Testis (tissue), 2 donors: ENCODE measurements at regions not wholly inside any gene's neighbourhood (a gene's known extent, or its start where the extent isn't known, plus 50 kb on each side); places are given as distances from the start of the nearest gene placed in this dataset.

Experiments used
- DNase-seq: peaks from one replicate; pipeline ENCODE4 v3.0.0-alpha.2; 2019
- H3K27ac ChIP-seq, 2 donors: fragments of 200-600 bp; sonication (generic); one replicate each; pipeline ENCODE4 v1.5.1; 2019
- H3K27me3 ChIP-seq: fragments of 200-600 bp; sonication (generic); one replicate; pipeline ENCODE4 v1.5.1; 2019
- H3K36me3 ChIP-seq: fragments of 200-600 bp; sonication (generic); one replicate; pipeline ENCODE4 v1.5.1; 2017; ENCODE audit warnings: low read depth; ENCODE audit errors: missing control alignments
- H3K4me1 ChIP-seq: fragments of 200-600 bp; sonication (generic); one replicate; pipeline ENCODE4 v1.5.1; 2019
- H3K4me3 ChIP-seq, 2 donors: fragments of 200-600 bp; sonication (generic); one replicate each; pipeline ENCODE4 v1.5.1; 2017 to 2019
- H3K9me3 ChIP-seq: fragments of 200-600 bp; sonication (generic); one replicate; pipeline ENCODE4 v1.5.1; 2017
- CTCF ChIP-seq, 3 experiments: fragments of 450-650 bp in 2 of 3; fragments of 200-600 bp in 1 of 3; sonication (generic) in 1 of 3; IDR thresholded peaks; one replicate each; pipeline ENCODE4 v1.5.1; 2016 to 2019; ENCODE audit warnings: antibody characterized with exemption in 3 of 3, mild to moderate bottlenecking in 2 of 3, moderate library complexity in 1 of 3
- POLR2A ChIP-seq: fragments of 450-650 bp; IDR thresholded peaks from one replicate; pipeline ENCODE4 v1.6.1; 2017; ENCODE audit warnings: antibody characterized with exemption, mild to moderate bottlenecking, moderate library complexity
- WGBS, 2 donors: methylation state at CpG; one replicate each; pipeline ENCODE4 v1.1.5; 2018; 5-methylcytosine and 5-hydroxymethylcytosine counted together
- intact Hi-C: fragments of 100-400 bp; cut with DNase I; formaldehyde crosslinking; loops from one replicate; pipeline ENCODE4 v1.15.1; 2023; ENCODE audit warnings: low total_unique reads

GRCh38 chr6:119677384-119677783, 327.8 kb upstream of the MAN1A1 start:
- no peak for DNase-seq
- TF ChIP-seq POLR2A (no peak), CTCF (IDR thresholded peaks at IDR 0.05) (no peak)
- Histone ChIP-seq H3K27ac (no peak overlapping the region), H3K36me3 (no peaks in the 10 kb centered on the region), H3K4me3 (no peak overlapping the region), H3K9me3 (no peaks in the 10 kb centered on the region), H3K4me1 (no peaks in the 10 kb centered on the region), H3K27me3 (no peaks in the 10 kb centered on the region)
- intact Hi-C loops: no loop called here
- 45 to 61% methylated on average over 2 of the region's 2 CpGs for WGBS, 2 donors

GRCh38 chr6:119676961-119677360, 327.4 kb upstream of the MAN1A1 start:
- WGBS, 2 donors: 50 to 62% methylated on average over 4 of the region's 4 CpGs
- intact Hi-C loops: no loop called here
- H3K27ac ChIP-seq: no peak overlapping the region

GRCh38 chr6:119676230-119676629, 326.7 kb upstream of the MAN1A1 start:
- no peak for DNase-seq
- TF ChIP-seq POLR2A (no peak), CTCF (IDR thresholded peaks at IDR 0.05) (no peak)
- H3K9me3 ChIP-seq: no peaks in the 10 kb centered on the region
- no peak overlapping the region for H3K27ac ChIP-seq
- no peaks in the 10 kb centered on the region for H3K27me3 ChIP-seq
- H3K4me1 ChIP-seq: no peaks in the 10 kb centered on the region
- H3K4me3 ChIP-seq: no peak overlapping the region
- 80 to 87% methylated on average over 1 of the region's 1 CpG for WGBS, 2 donors
- H3K36me3 ChIP-seq: no peaks in the 10 kb centered on the region
- intact Hi-C loops: no loop called here

More at GRCh38 chr6:119676961-119677360, 327.4 kb upstream of the MAN1A1 start:
- Histone ChIP-seq H3K27me3 (no peaks in the 10 kb centered on the region), H3K36me3 (no peaks in the 10 kb centered on the region), H3K4me3 (no peak overlapping the region), H3K4me1 (no peaks in the 10 kb centered on the region), H3K9me3 (no peaks in the 10 kb centered on the region)
- no peak for TF ChIP-seq CTCF (IDR thresholded peaks at IDR 0.05)
- TF ChIP-seq POLR2A: no peak
- DNase-seq: no peak

- Histone ChIP-seq H3K36me3 (no peaks in the 10 kb centered on the region), H3K9me3 (no peaks in the 10 kb centered on the region), H3K27me3 (no peaks in the 10 kb centered on the region), H3K4me1 (no peaks in the 10 kb centered on the region), H3K27ac (no peak overlapping the region), H3K4me3 (no peak overlapping the region)
- intact Hi-C loops: no loop called here
- DNase-seq: no peak
- no peak for TF ChIP-seq POLR2A
- no peak for TF ChIP-seq CTCF (IDR thresholded peaks at IDR 0.05)
Measured at GRCh38 chr6:119673741-119674140, 324.2 kb upstream of the MAN1A1 start.

- TF ChIP-seq CTCF (IDR thresholded peaks at IDR 0.05) (no peak), POLR2A (no peak)
- Histone ChIP-seq H3K27ac (no peak overlapping the region), H3K4me3 (no peak overlapping the region), H3K9me3 (no peaks in the 10 kb centered on the region), H3K27me3 (no peaks in the 10 kb centered on the region), H3K36me3 (no peaks in the 10 kb centered on the region), H3K4me1 (no peaks in the 10 kb centered on the region)
- intact Hi-C loops: no loop called here
- no peak for DNase-seq
- WGBS, 2 donors: 58 to 68% methylated on average over 1 of the region's 1 CpG
Measured at GRCh38 chr6:119672725-119673124, 323.2 kb upstream of the MAN1A1 start.
